NCI-H2081 treated with DMSO at 0.1 percent for 48 hours (cell line): ENCODE measurements at regions not wholly inside any gene's neighbourhood (a gene's known extent, or its start where the extent isn't known, plus 50 kb on each side); places are given as distances from the start of the nearest gene placed in this dataset.
"Not testable (repeated sequence)": the region's sequence is repeated elsewhere in the genome, so short reads cannot be mapped to it uniquely, and the experiment has no call there.

Experiments used
- DNase-seq: peaks from one replicate; lab custom pipeline; 2025; lab: John Stamatoyannopoulos, UW

DNA sequence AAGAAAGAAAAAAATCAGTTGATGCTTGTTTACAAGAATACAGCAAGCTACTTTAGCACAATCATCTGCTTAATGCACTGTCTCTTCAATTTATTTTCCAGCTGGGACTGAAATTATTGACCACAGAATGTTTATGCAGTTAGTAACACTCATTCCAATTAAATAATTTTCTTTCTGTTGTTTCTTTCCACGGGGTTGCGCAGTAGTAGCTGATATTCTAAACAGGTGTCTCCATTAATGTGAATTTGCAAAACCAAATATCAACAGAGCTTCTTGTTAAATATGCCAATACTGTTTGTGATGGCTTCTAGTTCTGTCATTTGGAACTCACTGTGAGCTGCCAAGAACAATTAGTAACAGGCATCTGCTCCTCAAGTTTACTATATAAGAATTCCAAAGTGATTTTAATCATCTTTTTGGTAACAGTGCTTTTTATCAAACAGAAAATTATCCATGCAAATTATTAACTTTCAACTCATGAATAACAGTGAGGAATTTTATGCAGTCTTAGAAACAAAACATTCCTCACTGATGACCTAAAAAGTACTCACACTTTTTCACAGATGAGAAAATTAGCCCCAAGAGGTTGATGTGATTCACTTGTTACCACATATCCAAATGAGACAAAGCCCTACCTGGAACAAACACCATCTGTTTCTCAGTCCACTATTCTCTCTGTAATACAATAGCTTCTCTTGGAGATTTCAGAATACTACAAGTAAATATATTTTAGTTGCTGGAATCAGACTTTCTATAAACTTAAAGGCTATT lies 567.6 kb upstream of the RGMB start:
- DNase-seq = no peak

DNA sequence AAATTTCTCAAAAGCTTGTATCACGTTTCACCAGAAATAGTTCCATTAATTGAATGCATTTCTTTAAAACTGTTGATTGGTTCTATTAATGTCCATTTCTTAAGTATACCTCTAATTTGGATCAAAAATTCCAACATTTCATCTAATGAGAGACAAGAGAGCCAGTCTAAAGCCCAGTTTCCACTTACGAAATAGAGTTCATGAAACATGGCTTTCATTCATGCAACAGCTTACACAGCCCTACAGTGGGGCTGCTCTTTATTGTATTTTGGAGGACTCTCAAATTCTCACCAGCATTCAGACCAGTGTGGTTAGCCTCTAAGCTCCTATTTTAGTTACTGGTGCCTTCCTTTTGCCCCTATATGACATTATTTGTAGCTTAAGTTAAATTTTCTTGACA lies 566.9 kb upstream of the RGMB start:
- DNase-seq = no peak

DNA sequence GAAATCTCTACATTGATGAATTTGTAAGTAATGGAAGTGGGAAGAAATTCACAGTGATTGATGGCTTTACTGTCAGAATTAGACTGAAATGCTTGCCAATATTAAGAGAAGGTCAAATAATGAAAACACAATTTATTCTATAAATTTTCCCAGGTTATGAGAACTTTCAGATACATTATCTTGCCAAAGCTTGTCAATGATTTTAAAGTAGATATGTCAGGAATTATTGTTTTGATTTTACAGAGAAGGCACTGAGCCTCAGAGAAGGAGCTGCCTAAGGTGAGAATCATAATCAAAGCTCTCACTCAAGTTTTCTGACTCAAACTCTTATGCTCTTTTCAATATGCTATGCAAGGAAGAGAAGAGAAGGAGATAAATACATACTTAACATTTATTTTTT lies 564.0 kb upstream of the RGMB start:
- DNase-seq = no peak

DNA sequence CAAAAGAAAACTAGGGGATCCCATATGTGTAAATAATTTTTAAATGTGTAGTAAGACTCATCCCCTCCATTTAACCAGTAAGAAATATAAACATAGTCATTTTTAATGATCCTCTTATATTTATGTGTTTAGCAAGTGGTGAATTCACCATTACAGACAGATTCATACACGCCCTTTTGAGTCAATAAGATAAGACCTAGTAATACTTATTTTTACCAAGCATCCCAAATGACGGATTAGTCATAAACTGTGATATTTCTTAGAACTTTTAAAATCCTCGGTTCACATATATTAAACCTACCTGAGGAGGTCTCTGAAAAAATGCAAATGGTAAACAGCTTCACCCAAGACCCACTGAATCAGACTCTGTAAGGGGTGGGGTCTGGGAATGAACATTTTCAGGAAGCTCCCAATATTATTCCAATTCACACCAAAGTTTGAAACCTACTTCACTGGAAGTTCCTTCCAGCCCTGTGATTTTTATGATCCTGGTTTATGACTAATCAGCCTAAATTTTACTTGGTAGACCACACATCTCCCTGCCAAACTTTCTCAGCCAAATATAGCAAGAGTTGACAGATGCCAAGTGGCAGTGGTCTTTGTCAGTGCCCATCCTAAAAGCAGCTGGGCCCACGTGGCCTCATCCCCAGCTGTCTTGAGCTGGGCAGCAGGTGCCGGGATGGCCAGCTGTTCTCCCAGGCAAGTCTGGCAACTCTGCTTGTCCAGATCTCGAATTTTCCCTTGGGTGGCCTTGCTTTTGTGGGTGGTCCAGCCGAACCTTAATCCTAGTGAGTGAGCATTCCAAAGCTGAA lies 559.0 kb upstream of the RGMB start:
- DNase-seq = no peak

DNA sequence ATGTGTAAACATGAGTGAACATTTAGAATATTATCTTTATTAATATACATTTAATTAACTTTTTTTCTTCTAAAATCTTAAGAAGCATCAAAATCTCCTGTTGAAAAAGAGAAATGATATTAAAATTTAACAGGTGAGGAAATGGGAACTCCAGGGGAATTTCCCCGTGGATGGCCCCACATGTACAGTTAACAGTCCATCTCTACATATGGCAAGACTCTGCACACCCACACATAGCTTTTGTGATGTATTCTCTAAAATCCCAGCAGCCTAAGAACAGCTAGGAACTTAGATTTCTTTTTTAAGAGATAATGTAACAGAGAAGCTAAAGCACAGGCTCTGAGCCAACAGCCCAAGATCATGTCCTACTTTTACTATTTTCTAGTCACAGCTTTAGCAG lies 556.3 kb upstream of the RGMB start:
- DNase-seq = no peak

DNA sequence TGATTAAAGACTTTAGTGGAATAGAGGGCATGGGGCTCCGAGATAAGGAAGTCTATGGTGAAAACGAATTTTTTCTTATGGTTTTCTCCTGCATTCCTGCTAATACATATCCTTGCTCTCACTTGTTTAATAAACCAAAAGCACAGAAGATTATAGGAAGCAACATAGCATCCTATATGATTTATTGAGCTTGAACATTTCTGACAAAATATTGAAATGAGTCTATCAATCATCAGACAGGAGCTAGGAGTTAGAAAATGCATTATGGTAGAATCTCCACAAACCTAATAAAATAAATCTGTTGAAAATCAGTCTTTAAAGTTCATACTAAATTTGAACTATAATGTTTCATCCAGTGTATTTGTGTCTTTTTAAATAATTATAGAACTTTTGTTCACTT lies 554.6 kb upstream of the RGMB start:
- DNase-seq = no peak

DNA sequence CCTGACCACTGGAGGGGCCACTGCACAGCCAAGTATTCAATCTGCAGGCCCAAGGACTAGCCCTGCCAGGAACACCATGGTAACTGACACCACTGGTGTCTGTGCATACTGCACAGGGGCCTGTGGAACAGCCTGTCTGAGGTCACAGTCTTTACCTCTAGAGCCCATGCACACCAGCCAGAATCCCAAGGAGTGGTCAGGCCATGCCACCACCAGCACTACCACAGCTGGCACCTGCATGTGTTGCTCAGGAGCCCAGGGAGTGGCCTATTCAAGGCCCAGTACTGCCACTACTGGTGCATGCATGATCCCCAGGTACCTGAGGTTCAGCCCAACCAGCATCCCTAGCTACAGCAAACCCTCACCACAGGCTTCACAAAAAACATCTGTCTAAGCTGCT lies 546.0 kb upstream of the RGMB start:
- no peak for DNase-seq

DNA sequence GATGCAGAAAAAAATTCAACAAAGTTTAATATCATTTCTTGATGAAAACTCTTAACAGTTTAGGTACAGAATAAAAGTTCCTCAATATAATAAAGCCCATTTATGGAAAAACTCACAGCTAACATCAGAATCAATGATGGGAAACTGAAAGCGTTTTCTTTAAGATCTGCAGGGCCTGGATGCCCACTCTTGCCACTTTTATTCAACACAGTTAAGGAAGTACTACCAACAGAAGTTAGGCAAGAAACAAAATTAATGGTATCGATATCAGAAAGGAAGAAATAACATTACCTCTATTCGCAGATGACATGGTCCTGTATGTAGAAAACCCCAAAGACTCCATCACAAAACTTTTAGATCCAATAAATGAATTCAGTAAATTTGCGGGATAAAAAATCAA lies 542.4 kb upstream of the RGMB start:
- DNase-seq = no peak

DNA sequence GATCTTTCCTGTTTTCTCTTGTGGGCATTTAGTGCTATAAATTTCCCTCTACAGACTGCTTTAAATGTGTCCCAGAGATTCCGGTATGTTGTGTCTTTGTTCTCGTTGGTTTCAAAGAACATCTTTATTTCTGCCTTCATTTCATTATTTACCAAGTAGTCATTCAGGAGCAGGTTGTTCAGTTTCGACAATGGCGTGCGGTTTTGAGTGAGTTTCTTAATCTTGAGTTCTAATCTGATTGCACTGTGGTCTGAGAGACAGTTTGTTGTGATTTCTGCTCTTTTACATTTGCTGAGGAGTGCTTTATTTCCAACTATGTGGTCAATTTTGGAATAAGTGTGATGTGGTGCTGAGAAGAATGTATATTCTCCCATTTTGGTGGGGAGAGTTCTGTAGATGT lies 535.7 kb upstream of the RGMB start:
- not testable (repeated sequence) for DNase-seq

DNA sequence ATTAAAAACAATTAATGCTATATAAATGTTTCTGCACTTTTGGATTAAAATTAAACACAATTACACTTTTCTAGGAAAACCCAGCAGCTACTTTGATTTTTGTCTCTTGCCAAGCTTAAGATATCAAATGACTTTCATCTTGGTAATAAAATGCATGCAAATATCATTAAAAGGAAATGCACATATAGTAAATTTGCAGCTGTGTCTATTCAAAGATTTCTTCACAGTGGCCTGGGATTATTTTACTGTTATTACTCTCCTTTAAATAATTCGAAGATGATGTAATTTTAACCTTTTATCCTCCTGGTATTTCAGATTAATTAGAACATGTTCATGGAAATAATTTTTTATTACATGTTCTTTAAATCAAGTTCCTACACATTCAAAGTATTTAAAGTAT lies 529.5 kb upstream of the RGMB start:
- DNase-seq = no peak

DNA sequence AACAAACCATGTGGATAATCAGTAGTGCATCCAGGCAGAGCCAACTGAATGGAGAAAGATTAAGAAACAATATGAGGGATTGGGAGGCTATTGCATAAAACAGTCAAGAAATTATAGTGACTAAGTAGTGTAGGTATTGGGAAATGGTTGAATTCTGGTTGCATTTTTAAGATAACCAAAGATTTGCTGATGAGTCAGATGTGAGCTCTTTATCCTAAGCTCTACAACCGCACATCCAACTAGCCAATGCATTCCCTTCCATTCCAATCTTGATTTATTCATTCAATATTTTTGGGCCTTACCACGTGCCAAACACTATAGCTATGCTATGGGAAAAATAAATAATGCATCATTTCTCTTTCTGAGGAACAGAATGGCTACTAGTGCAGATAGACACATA lies 524.5 kb upstream of the RGMB start:
- no peak for DNase-seq

DNA sequence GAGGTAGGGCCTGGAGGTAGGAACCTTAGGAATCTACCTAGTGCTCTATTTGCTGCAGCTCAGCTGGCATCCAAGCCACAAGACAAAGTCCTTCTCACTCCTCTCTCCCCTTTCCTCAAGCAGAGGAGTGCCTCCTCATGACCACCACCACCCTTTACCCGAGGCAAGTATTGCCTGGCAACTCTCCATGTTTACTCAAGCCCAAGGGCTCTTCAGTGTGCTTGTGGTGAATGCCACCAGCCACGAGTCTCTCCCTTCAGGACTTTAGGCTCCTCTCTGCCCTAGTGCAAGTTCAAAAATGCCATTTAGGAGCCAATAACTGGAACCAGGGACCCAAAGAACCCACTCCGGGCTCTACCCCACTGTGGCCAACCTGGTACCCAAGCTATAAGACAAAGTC lies 514.5 kb upstream of the RGMB start:
- no peak for DNase-seq

DNA sequence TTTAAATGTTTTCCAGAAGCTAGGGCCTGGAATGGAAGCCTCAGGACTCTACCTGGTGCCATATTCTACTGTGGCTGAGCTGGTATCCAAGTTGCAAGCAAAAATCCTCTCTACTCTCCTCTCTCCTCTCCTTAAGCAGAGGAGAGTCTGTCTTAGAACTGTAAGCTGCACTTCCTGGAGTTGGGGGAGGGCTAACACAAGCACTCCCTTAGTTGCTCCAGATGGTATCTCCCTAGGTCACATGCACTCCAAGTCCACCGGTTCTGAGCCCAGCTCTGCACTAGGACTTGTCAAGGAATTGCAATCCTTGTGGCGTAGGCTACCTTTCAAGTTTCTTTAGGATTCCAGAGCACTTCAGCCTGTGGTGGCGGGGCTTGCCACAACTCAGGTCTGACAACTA lies 513.9 kb upstream of the RGMB start:
- DNase-seq = no peak

DNA sequence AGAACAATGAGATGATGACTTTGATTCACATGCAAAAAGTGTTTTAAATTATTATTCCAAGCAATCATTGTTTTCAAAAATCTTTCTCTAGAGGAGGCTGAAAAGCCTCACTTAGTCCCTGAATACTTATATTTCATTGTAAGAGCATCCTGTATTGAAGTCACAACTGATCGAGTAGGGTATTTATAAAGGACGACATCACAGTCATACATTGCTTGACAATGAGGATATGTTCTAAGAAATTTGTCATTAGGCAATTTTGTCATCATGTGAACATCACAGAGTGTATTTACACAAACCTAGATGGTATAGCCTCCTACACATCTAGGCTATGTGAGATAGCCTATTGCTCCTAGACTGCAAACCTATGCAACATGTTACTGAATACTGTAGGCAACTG lies 510.4 kb upstream of the RGMB start:
- DNase-seq = no peak

DNA sequence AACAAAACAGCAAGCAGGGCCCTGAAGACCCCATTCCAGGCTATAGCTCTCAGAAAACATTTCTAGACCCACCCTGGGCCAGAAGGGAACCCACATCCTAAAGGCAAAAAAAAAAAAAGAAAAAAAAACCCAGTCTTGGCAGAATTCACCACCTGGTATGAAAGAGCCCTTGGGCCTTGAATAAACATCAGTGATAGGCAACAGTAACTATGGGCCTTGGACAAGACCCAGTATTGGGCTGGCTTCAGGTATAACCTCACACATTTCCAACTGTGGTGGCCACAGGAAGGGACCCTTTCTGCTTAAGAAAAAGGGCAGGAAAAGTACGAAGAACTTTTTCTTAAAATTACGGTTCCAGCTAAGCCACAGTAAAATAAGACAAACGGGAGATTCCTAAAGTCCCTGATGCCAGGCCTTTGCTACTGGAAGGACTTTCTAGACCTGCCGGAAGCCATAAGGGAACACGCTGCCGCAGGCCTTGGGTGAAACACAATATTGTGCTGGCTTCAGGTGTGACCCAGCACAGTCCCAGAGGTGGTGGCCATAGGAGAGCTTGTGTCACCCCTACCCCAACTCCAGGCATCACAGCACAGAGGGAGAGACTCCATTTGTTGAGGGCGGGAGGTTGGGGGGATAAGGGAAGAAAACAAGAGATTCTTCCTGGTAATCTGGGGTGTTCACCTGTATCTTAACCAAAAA lies 505.2 kb upstream of the RGMB start:
- DNase-seq = no peak

DNA sequence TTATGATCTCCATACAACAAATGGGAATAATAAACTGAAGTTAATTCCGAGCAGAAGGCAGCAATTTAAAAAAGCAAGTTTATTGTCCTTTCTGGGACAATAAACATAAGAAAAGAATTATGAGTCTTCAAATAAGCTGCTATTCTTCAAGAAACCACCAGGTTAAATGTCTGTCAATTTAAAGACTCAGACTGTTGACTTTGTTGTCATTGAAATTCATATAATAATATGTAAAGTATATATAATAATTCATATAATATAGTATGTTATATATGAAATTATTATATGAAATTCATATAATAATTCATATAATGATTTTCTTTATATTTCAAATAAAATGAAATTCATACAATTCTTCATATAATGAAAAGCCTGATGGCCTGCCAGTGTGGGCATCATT lies 497.5 kb upstream of the RGMB start:
- DNase-seq = no peak

DNA sequence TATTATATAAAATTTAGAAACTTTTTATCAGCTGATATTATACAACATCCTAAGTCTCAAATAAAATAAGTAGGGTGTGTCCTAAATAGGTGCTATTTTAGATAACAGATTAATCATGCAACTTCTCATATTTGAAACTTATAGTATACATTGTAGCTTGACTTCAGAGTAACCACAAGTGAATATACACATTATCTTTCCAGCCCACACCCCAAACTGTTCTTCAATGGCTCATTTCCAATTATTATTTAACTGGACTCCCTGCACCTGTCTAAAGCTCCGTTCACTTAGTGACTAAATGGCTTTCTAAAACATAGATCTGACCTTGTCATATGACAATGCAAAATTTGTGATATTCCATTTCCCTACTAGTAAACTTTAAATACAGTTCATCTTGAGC lies 490.9 kb upstream of the RGMB start:
- DNase-seq = no peak

DNA sequence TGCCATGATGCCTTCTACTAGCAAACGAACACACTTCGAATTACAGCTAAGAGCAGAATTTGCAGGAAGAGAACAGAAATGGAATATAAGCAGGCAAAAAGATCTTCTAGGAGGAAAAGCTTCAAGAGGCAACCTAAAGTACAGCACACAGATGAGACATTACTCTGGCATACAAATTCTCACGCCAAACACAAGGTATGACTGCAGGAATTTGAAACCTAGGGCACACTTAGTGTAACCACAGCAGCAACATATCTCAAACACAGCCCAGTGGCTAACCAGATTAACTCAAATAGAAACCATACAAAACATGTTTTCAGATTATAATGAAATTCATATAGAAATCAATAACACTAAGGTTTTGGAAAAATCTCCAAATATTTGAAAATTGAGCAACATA lies 481.0 kb upstream of the RGMB start:
- no peak for DNase-seq

DNA sequence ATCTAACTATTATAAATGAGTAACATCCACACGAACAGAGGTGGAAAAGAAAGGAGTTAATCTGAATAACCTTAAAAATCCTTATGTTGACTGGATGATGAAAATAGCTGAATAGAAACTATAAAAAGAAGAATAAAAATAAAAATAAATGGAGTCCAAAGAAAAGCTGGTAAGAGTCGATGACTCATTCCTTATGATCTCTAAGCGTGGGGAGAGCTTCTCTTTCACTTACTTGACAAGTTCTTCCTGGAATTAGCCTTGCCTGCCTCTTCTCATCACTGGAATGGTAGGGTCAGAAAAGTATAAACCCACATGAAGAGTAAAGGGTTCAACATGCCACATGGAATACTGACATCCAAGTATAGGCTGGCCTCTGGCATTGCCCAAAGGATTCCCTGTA lies 477.0 kb upstream of the RGMB start:
- no peak for DNase-seq

DNA sequence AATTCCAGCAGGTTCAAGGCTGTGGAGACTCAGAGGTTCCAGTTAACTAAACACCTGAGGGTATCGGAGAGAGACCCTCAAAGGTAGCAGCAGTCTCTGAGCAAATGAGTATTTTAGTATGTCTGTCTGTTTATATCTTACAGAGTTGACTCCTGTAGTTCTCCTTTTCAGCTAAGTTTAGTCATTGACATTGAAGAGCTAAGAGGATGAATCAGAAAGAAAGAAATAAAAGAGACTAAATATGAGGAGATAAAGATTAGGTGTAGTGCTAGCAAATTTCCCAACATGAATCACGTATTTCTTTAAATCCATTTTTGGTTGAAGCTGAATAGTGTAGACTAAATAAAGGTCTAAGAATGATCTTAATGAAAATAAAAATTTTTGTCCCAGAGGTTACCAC lies 474.0 kb upstream of the RGMB start:
- no peak for DNase-seq

DNA sequence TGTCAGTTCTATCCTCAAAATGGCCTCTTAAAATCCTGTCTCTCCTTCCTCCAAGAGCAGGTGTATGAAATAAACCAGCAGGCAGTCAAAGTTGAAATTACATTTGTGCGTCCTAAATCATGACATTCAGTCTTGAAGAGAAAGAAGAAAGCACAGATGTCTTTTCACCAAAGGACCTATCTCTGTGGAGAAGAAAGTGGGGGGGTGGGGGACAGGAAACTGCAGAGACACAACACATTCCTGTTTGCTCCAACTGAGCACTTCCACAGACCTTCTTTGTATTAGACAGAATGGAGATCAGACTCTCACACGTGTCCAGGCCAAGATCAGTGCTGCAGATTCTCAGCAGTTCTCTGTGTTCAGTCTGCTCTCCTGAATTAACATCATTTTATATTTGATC lies 471.9 kb upstream of the RGMB start:
- DNase-seq = no peak

DNA sequence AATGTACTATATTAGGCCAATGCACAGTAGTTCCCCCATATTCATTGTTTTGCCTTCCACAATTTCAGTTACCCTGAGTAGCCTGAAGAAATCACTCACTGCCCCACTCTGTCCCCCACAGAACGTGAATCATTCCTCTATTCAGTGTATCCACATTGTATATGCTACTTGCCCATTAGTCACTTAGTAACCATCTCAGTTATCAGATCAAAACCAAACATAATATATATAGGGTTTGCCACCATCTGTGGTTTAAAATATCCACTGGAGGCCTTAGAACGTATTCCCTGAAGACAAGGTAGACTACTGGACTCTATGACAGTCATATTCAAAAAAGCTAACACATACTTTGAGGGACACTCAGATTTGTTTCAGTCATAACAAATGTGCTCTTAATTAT lies 465.7 kb upstream of the RGMB start:
- DNase-seq = no peak

DNA sequence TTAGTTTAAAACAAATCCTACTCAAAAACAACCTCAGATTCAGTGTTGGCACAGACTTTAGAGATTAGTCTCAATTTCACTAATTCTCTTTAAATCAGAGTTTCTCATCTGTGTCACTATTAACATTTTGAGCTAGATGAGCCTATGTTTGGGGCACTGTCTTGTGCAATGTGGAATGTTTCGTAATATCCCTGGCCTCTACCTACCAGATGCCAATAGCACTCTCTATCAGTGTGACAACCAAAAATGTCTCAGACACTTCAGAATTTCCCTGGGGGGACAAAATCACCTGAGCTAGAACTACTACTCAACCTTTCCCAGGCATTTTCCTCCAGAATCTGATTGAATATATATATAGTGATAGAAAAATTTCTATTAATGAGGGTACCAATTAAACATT lies 465.2 kb upstream of the RGMB start:
- no peak for DNase-seq
